HG02938 (cell line): ENCODE measurements at regions not wholly inside any gene's neighbourhood (a gene's known extent, or its start where the extent isn't known, plus 50 kb on each side); places are given as distances from the start of the nearest gene placed in this dataset.

Source experiments
- ATAC-seq: cut with Tn5 transposase; IDR thresholded peaks from one replicate; pipeline ENCODE4 v1.9.1; 2021; ENCODE audit warnings: mild to moderate bottlenecking, moderate library complexity; ENCODE audit not compliant: unreplicated experiment

DNA sequence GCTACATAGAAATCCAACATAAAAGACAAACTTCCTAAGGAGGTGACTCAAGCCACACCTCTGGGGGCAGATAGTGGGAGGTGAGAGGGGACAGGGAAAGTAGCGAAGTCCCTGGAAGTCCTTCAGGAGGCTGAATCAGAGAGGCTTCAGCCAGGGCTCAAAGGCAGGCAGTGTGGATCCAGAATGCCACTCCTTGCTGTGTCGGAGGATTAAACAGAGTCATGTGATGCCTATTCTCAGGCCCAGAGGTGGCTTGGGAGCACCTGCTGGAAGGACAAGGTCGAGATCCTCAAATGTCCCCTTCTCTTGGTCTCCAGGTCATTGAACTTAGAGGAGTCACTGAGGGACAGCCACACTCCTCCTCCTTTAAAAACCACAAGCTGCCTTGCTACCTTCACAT, 391.1 kb downstream of the SOX9 start:
- ATAC-seq = no peak

DNA sequence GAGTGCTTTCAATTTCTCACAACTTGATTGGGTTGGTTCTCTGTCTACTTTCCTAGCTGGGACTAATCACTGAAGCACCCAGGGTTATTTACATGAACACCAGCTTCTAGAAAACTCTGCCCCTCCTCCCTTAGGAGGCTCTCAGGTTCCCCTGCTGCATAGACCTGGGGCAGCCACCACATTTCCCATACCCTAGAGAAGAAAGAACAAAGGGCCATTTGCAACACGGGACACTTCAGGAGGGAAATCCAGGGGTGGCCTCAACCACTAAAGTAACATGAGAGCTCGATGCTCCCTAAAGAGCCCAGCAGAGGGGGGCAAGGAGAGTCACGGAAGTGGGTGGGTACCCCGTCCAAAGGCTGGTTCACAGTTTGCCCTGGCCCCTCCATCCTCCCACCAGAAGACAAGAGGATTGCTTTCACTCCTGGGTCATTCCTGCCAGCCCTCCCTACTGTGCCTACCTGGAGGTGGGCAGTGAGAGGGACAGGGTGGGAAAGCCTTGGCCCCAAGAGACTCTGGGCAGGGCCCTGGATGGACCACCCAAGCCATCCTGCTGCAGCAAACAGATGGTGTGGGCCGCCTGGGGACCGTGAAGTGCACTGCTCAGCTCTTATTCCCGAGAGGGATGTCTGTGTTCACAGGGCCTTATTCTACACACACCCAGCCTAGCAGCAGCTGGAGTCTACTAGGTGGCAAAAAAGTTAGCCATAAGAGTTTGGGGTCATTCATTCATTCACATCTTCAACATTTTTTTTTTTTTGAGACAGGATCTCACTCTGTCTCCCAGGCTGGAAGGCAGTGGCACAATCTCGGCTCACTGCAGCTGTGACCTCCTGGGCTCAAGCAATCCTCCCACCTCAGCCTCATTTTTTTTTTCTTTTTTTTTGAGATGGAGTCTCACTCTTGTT, 392.1 kb downstream of the SOX9 start:
- ATAC-seq = no peak

DNA sequence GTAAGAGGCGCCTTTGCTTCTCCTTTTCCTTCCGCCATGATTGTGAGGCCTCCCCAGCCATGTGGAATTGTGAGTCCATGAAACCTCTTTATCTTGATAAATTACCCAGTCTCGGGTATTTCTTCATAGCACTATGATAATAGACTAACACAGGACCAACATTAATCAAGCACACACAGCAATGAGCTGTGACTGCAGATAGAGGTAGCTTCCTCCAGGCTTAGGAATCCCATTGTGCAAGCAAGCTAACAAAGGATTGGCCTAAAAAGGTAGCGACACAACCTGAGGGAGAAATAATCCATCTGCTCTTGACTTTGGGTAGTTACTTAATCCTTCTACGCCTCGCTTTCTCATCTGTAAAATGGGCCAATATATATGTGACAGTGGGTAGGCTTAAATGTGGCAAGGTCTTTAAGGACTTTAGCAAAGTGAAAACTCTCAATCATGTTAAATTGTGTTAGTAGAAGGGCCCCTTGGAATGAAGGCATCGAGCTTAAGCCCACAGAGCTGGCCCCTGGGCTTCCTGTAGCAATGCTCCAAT, 393.6 kb downstream of the SOX9 start:
- ATAC-seq = no peak

DNA sequence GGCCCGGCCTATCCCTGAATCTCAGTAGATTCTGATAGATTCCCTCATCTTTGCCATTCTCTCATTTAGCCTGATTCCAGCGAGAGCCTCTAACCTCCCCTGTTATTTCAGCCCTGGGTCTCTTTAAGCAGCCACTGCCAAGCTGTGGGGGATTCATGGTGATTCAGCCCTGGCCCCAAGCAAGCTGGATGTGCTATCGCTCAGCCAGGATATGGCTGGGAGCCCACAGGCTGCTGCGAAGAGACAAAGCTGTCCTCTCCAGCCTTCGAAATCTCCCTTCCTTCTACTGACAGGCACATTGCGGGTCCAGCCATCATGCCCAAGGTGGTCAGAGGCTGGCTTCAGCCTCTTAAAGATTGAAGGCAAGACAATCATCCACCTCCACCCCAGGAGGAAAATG, 394.1 kb downstream of the SOX9 start:
- ATAC-seq = no peak

DNA sequence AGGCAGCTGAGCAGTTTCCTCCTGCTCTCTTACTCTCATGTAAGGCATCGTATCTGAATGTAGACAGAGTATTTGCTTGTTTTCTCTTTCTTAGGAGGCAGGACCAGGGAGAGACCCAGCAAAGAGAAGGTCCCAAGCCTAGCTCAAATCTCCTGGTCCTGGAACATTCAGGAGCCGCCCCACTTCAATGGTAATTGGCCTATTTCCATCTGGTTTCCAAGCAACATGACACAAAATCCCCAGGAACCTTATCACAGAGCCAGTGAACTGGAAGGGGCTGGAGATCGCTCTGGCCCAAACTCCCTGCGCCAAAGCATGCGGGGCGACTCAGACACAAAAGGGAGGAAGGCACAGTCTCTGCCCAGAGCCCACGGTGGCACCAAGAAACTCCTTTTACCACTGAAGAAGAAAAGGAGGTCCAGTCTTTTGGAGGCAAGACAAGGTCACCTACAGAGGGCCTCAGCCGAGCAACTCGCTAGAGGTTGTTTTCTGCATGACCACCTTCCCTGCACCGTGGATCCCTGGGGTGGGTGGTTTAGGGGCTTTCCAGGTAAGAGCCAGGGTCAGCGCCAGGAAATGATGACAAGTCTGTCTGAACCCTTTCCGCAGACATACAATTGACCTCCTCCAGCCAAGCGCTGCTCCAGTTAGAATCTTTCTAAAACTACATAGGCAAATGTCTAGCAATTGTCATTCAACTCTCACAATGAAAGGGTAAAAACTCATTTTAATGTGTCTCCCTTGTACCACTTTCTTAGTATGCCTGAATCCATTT, 394.7 kb downstream of the SOX9 start:
- no peak for ATAC-seq

DNA sequence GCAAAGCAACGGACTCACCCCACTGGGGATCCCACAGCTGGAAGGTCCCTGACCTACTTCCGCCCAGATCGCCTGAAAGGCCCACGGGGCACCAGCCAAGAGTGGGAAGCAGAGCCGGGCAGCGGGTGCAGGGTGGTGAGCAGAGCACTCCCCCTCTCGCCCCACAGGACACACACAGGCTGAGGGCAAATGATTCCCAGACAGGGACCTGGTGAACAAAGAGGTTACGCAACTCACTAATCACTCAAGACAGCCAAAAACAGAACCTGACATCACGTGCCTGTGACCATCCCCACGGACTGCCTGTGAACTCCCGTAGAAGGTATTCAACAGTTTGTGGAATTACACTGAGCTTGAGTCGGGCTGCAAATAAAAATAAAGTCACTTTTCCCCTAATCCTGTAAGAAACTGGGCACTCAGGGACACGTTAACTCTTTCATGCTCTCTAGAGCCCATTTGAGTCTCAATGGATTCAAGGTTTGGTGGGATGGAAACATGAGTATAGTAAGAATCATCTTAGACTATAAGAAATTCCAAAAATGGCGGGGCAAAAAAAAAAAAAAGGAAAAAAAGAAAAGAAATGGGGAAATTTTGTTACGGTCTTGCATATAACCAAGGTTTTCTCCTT, 396.1 kb downstream of the SOX9 start:
- no peak for ATAC-seq

DNA sequence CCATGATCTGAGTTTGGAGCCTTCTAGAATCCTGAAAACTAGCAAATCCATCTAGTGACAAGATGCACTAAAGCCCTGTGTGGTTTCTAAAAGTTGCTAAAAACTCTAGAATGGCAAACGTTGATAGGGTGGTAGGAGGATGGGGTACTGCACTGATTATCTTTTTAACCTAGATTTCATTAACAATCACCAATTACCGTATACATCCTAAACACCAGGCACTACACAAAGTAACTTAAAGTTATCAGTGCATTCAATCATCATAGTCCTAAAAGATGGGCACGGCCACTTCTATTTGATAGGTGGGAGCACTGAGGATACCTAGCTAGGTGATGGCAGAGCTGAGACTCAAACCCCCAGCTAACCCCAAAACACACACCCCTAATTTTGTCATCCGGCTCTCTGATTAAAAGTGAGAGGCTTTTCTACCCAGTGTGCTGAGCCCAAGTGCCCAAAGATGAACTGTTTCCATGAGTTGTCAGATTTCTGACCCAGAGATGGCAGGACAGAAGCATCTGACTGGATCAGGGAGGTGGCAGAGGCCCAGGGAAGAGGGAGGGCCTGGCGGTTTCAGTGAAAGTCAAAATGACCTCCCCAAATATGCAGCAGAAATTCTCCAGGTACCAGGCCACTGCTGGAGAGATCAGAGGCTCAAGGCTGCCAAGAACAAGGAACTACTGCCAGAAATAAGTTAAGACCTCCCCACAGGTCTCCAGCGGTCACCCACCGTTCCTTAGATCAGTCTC, 396.8 kb downstream of the SOX9 start:
- no peak for ATAC-seq

DNA sequence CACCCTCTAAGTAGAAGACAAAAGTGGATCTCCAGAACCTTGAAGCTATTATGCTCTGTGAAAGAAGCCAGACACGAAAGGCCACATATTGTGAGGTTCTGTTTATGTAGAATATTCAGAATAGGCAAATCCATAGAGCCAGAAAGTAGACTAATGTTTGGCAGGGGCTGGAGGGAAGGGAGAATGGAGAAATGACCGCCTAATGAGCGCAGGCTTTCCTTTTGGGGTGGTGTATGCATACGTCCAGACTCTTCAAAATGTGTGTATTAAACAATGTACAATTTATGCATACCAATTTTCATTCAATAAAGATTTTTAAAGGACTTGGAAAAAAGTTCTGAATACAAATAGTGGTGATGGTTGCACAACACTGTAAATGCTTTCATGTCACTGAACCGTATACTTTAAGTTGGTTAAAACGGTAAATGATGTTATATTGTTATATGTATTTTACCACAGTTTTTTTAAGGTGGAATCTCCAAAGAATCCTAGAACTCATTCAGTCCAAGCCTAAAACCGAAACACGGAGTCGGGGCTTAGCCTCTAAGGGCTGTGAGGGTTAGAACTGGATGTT, 397.4 kb downstream of the SOX9 start:
- no peak for ATAC-seq

DNA sequence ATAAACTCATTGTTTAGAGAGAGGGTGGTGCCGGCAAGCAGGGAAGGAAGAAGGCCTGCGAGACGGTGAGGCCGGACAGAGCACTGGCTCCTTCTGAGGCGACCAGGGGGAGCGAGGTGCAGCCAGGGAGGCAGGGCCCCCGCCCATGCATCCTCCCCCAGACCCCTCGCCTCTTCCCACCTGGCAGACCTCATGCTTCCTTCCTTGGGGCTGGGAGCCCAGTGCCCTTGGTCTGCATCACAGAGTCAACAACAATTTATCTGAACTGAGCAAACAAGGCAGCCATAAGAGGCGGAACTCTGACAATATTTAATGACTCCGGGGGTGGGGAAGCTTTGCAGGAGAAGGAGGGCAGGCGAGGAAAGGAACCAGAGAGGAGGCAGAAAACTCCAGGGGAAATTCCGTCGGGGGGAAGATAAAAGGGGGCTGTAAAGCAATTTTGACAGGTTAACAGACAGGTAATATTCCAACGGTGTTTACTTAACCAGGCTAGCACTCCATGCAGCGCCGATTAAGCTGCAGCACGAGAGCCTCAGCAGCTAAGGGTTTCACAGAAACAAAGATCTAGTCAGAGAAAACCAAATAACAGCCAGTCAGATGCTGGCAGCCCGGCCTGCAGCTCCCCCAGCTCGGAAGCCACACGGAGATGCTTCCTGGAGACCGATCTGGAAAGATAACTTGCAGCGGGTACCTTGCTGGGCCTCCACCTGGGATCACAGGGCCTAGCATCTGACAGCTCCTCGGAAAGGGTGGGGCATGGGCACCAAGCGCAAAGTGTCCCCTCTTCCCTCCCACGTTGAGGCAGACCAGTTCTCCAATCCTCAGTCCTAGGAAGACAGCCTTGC, 398.2 kb downstream of the SOX9 start:
- no peak for ATAC-seq

DNA sequence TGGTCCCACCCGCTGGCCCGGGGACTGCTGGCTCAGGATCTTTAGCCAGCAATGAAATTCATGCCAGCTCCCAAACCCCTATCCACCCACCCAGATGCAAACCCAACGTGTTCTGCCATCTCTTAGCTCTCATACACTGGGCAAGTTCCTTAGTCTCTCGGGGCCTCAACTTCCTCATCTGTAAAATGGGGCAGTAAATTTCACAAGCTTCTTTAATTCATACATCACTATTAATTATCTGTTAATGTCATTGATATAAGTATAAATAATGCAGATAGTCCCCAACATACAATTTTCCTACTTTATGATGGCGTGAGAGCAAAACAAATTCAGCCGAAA, 398.7 kb downstream of the SOX9 start:
- no peak for ATAC-seq

DNA sequence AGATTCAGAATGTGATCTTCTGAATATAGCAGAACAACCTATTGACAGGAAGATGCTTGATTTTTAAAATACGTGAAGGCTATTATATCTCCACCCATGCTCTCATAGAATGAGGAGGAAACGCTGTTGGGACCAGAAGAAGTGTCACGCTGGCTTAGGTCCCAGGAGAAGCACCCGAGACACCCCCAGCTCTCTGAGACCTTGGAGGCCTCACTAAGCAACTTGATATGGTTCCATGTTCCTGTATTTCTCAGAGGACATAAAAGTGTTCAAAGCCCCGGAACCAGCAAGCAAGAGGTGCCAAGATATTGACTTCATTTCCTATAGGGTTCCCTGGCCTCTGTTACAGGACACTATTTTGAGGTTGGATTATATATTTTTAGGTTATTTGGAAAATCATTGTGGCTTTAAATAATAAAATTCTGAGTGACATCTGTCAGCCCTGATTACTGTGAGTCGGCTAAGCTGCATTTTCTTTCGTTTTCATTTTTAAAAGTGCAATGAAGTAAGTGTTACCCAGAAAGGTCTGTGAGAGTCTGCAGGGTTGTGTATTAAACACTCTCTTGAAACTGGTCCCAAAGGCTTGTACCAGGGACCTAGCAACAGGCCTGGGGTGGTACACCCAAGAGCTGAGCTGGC, 400.0 kb downstream of the SOX9 start:
- ATAC-seq = no peak

DNA sequence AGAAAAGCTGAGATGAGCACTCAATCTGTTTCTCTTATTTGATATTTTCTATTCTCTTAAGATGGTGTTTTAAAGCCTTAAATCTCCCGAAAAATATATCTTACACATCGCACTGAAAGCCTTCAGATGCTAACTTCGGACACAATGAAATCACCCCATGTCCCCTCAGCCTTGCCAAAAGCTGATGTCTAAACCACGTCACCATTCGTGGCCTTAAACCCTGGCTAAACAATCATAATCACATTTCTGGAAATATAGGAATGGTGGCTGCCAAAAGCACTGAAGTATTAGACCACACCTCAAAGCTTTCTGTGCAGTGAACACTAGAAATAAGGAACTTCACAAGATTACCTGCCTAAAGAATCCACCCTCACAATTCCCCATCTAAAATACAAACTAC, 402.7 kb downstream of the SOX9 start:
- ATAC-seq = no peak

DNA sequence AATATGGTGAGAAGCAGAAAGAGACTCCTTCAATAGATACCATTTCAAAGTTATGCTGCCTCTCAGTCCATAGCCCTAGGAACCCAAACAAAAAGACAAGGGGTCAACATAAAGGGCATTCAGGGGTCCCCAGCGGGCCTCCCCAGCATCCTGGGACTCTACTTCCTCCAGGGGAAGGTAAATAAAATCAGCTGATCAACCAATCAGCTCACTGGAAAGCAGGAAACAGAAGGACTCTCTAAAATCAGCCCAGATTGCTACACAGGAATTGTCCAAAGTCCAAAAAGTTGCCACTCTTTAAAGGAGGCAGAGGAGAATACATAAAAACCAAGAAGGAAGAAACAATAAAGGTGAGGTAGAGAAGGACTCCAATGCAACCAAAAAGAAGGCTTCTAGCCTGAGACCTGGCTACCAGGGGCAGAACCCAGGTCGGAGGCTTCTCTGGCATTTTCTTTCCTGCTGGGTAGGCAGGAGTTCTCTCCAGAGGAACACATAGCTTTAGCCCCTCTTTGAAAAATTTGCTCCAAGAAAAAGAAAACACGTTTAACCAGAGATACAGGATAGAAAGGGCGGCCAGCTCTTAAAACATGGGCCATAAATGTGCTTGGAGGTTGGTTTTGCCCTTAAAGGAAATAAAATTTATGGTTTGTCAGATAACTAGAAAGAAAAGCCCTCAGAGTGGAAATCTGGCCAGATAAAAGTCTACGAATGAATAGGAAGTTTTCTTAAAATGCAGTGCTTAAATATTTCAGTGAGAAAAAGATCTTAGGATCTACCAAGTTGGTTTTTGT, 404.6 kb downstream of the SOX9 start:
- ATAC-seq = no peak

DNA sequence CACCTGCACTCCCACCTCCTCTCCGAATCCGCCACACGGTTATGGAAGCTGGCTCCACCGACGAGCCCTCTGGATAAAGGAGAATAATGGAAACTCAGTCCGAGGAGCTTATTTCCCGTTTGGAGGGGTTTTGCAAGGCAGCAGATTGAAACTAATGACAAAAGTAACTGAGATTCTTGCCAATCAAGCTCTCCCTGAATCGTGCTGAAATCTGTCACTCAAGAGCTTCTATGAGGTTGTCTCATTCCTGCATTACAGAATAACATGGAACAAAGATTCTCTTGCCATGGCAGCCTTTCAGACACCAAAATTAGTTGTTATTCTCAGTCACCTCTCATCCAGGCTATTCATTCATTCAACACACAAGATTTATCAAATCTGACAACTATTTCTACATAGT, 405.9 kb downstream of the SOX9 start:
- no peak for ATAC-seq

DNA sequence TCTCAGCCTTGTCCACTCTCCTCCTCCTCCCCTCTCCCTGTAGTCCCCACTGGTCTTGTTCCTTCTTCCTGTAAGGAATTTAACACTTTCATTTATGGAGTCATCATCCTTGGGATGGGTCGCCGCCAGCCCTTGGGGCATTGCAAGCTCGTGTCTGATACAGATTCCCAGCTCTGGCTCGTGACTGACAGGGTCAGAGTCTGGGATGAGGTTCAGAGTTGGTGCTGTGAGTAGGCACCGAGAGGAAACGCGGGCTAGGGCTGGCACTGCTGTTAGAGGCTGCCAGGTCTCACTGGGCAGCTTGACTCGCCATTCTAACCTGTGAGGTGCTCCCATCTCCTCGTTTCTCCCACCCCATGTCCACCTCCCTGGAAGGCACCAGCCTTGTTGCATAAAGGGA, 407.0 kb downstream of the SOX9 start:
- no peak for ATAC-seq

DNA sequence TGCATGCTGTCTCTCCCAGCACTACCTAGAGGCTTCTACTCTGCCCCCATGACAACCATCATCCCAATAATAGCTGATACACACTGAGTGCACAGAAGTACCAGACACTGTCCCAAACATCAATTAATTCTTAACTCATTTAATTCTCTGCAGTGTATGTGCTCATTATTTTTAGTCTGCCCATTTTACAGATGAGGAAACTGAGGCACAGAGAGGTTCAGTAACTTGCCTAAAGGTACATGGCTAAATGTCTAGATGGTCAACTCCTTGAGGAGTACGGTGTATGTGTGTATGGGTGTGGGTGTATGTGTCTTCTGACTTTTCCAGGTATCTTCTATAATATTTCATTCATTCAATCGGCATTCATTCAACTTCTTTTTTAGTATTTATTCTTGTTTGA, 407.9 kb downstream of the SOX9 start:
- no peak for ATAC-seq

DNA sequence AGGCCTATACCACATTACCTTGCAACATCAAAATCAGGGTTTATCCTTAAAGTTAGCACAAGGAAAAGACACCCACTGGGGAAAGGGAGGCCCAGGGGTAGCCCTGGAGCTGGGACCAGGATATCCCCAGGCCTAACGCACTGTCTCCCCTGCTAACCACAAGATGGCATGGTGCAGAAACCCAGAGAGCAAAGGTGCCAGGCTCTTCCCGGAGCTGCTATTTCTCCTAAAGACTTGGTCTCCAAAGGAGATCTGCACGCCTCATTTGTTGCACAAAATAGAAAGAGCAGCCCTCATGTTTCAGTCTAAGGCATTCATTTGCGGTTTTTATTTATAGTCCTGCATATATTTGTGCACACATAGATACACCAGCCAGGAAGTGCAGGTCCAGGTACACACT, 408.6 kb downstream of the SOX9 start:
- ATAC-seq = no peak

DNA sequence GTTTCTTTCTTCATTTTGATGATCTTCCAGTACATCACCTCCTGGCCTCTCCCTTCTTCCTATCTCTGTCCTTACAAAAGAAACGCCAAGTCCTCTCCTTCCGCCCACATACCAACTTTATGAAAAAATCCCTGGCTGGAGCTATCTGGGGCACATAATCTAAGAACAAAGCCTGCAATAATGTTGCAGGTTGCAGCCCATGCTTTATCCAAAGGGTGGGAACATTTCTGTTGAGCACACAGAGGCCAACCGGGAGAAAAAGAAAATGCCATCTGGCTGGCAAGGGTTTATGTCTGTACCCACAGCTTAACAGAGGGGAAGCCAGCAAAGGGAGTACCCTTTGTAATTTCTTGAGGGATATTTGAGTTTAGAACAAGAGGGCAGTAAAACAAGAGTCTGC, 409.6 kb downstream of the SOX9 start:
- no peak for ATAC-seq
